ENCODE measurements at regions not wholly inside any gene's neighbourhood (a gene's known extent, or its start where the extent isn't known, plus 50 kb on each side); places are given as distances from the start of the nearest gene placed in this dataset.

GRCh38 chr5:64096771-64097170 lies 68.9 kb upstream of the RNF180 start:
- Histone ChIP-seq H3K27me3 (ENCODE audit: control insufficient read depth in 1 of 2, insufficient read depth in 2 of 2, low read length in 2 of 2) (no peaks in the 10 kb centered on the region), H4K20me1 (ENCODE audit: insufficient read depth, low read length) (no peaks in the 10 kb centered on the region), H3K4me3 (replicated peaks in 1 of 3; ENCODE audit: insufficient read depth in 1 of 3, low read depth in 2 of 3, low read length in 3 of 3) (no peak overlapping the region), H3K79me2 (ENCODE audit: insufficient read depth, low read length) (no peaks in the 10 kb centered on the region), H2AFZ (ENCODE audit: low read length) (no peak overlapping the region), H3K4me1 (ENCODE audit: insufficient read depth, low read length) (no peaks in the 10 kb centered on the region), H3K36me3 (replicated peaks in 1 of 2; ENCODE audit: control insufficient read depth in 1 of 2, insufficient read depth in 2 of 2, low read length in 2 of 2) (no peaks in the 10 kb centered on the region), H3K27ac (ENCODE audit: extremely low read length, insufficient read depth, low read length) (no peak overlapping the region), H3K9ac (ENCODE audit: insufficient read depth, low read depth, low read length) (no peak overlapping the region), H3K9me3 (ENCODE audit: low read length) (peaks cover 56% of the 10 kb centered on the region), H3K4me2 (ENCODE audit: low read depth, low read length) (no peak overlapping the region)
- intact Hi-C loops (cut with micrococcal nuclease; ENCODE audit: unreplicated experiment) (no loop called here), in situ Hi-C loops (cut with HindIII; ENCODE audit: extremely low pct_ligation_motif_present, low pct_unique_long_range_greater_than_20kb) (no loop called here)
- CTCF ChIA-PET (ENCODE audit: low intra/inter-chr PET ratio, low total read pairs), result no interaction called here
- ATAC-seq, result no peak
- DNase-seq (ENCODE audit: low spot score), result no peak
- POLR2A ChIA-PET, result no interaction called here
- FAIRE-seq, result no peak
- BruUV-seq (replicated peaks), result no TSS peak
- TF ChIP-seq GATA4 (IDR thresholded peaks at IDR 0.05; ENCODE audit: borderline replicate concordance, low read depth) (no peak), GLMP (CRISPR knock-in tag; IDR thresholded peaks at IDR 0.05; ENCODE audit: borderline replicate concordance) (no peak), TEAD3 (CRISPR knock-in tag; optimal IDR thresholded peaks at IDR 0.05; ENCODE audit: borderline replicate concordance) (no peak), ZBTB33 (CRISPR knock-in tag; IDR thresholded peaks at IDR 0.05) (no peak)

DNA sequence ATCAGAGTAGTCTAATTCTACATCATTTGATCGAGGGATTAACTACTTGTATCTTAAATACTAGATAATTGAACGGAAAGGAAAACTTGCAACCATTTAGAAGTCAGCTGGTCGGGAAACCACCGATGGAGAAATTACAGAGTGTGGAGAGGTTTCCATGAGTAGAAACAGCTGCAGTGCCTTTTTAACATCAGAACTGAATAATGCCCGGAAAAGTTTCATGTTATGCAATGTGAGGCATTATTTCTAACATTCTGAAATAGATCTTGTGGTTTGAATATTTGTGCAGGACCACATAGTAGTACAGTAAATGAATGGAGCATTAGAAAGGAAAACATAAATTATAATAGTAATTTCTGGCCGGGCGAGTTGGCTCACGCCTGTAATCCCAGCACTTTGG lies 88.1 kb upstream of the RNF180 start:
- no peaks in the 10 kb centered on the region for H3K27me3 ChIP-seq (ENCODE audit: control insufficient read depth in 1 of 2, insufficient read depth in 2 of 2, low read length in 2 of 2)
- ChIA-PET CTCF (ENCODE audit: low intra/inter-chr PET ratio, low total read pairs) (no interaction called here), POLR2A (no interaction called here)
- DNase-seq (ENCODE audit: low spot score), result no peak
- H3K9me3 ChIP-seq (ENCODE audit: low read length), result no peaks in the 10 kb centered on the region
- no peak for FAIRE-seq
- H3K4me1 ChIP-seq (ENCODE audit: insufficient read depth, low read length), result no peaks in the 10 kb centered on the region
- H3K27ac ChIP-seq (ENCODE audit: extremely low read length, insufficient read depth, low read length), result no peak overlapping the region
- intact Hi-C loops (cut with micrococcal nuclease; ENCODE audit: unreplicated experiment) (no loop called here), in situ Hi-C loops (cut with HindIII; ENCODE audit: extremely low pct_ligation_motif_present, low pct_unique_long_range_greater_than_20kb) (no loop called here)
- H2AFZ ChIP-seq (ENCODE audit: low read length), result no peak overlapping the region
- TF ChIP-seq ZNF580 (CRISPR knock-in tag; IDR thresholded peaks at IDR 0.05; ENCODE audit: borderline replicate concordance, low read depth) (no peak), HOXD1 (CRISPR knock-in tag; IDR thresholded peaks at IDR 0.05) (no peak), ZHX2 (IDR thresholded peaks at IDR 0.05; ENCODE audit: low read depth) (no peak), ZHX2 (CRISPR knock-in tag; IDR thresholded peaks at IDR 0.05; ENCODE audit: borderline replicate concordance) (no peak)
- no peaks in the 10 kb centered on the region for H3K36me3 ChIP-seq (replicated peaks in 1 of 2; ENCODE audit: control insufficient read depth in 1 of 2, insufficient read depth in 2 of 2, low read length in 2 of 2)
- no peaks in the 10 kb centered on the region for H4K20me1 ChIP-seq (ENCODE audit: insufficient read depth, low read length)
- no peak overlapping the region for H3K9ac ChIP-seq (ENCODE audit: insufficient read depth, low read depth, low read length)
- no peak for ATAC-seq
- H3K79me2 ChIP-seq (ENCODE audit: insufficient read depth, low read length), result no peaks in the 10 kb centered on the region
- WGBS (ENCODE audit: low lambda C conversion rate), result 7% methylated on average over 8 of the region's 8 CpGs
- H3K4me2 ChIP-seq (ENCODE audit: low read depth, low read length), result no peak overlapping the region
- BruUV-seq (replicated peaks), result no TSS peak
- H3K4me3 ChIP-seq (replicated peaks in 1 of 3; ENCODE audit: insufficient read depth in 1 of 3, low read depth in 2 of 3, low read length in 3 of 3), result no peak overlapping the region

Measured in HepG2 (cell line).